Sigmoid colon (tissue), 6 donors: ENCODE measurements at regions not wholly inside any gene's neighbourhood (a gene's known extent, or its start where the extent isn't known, plus 50 kb on each side); places are given as distances from the start of the nearest gene placed in this dataset.

Experiments used
- DNase-seq: peaks from one replicate; pipeline ENCODE4 v3.0.0-alpha.2; 2019
- H3K27ac ChIP-seq, 4 donors: fragments of 200-600 bp; sonication (generic); one replicate each; pipeline ENCODE4 v1.5.1; 2016 to 2019; ENCODE audit warnings: mild to moderate bottlenecking in 1 of 4
- H3K27me3 ChIP-seq, 3 donors: fragments of 200-600 bp; sonication (generic); one replicate each; pipeline ENCODE4 v1.5.1; 2019; ENCODE audit warnings: mild to moderate bottlenecking in 1 of 3
- H3K36me3 ChIP-seq, 4 donors: fragments of 200-600 bp; sonication (generic); one replicate each; pipeline ENCODE4 v1.5.1; 2016 to 2019
- H3K4me1 ChIP-seq, 4 donors: fragments of 200-600 bp; sonication (generic); one replicate each; pipeline ENCODE4 v1.5.1; 2017 to 2019
- H3K4me3 ChIP-seq, 4 donors: fragments of 200-600 bp; sonication (generic); one replicate each; pipeline ENCODE4 v1.5.1; 2017 to 2019; ENCODE audit warnings: mild to moderate bottlenecking in 2 of 4, moderate library complexity in 1 of 4
- H3K9me3 ChIP-seq, 4 donors: fragments of 200-600 bp in 3 of 4; sonication (generic) in 3 of 4; one replicate each; pipeline versions ENCODE4 v1.5.1 to v1.6.1; 2013 to 2019
- CTCF ChIP-seq, 4 experiments: fragments of 450-650 bp in 3 of 4; fragments of 200-600 bp in 1 of 4; IDR thresholded peaks; one replicate each; pipeline ENCODE4 v1.5.1; 2016 to 2019; ENCODE audit warnings: antibody characterized with exemption in 4 of 4, mild to moderate bottlenecking in 3 of 4, moderate library complexity in 2 of 4
- EP300 ChIP-seq, 4 donors: sonication (generic); formaldehyde crosslinking; IDR thresholded peaks; one replicate each; pipeline ENCODE4 v1.6.1; 2017; ENCODE audit warnings: antibody characterized with exemption in 4 of 4
- POLR2A ChIP-seq, 2 donors: fragments of 450-650 bp; IDR thresholded peaks; one replicate each; pipeline ENCODE4 v1.6.1; 2016; ENCODE audit warnings: antibody characterized with exemption in 2 of 2, mild to moderate bottlenecking in 2 of 2, moderate library complexity in 2 of 2
- POLR2AphosphoS5 ChIP-seq, 4 donors: sonication (generic); formaldehyde crosslinking; IDR thresholded peaks; one replicate each; pipeline ENCODE4 v1.6.1; 2017; ENCODE audit warnings: antibody characterized with exemption in 4 of 4
- WGBS, 2 donors: extraction: QIAGEN DNeasy Blood & Tissue Kit; methylation state at CpG; one replicate each; pipeline ENCODE4 v1.1.7; 2013; 5-methylcytosine and 5-hydroxymethylcytosine counted together
- intact Hi-C: fragments of 100-400 bp; cut with DNase I; formaldehyde crosslinking; loops from one replicate; pipeline ENCODE4 v1.15.1; 2023
- donor health status: healthy with polysubstance abuse.
- donor health status: healthy.

GRCh38 chr2:129181433-129181832, 798.0 kb upstream of the RAB6C start:
- Histone ChIP-seq H3K4me3 (no peak overlapping the region), H3K9me3 (no peaks in the 10 kb centered on the region), H3K27ac (no peak overlapping the region), H3K4me1 (no peaks in the 10 kb centered on the region), H3K27me3 (no peaks in the 10 kb centered on the region), H3K36me3 (no peaks in the 10 kb centered on the region)
- WGBS, 2 donors = 63 to 76% methylated on average over 1 of the region's 1 CpG
- DNase-seq = no peak
- TF ChIP-seq POLR2A (IDR thresholded peaks at IDR 0.05) (no peak), CTCF (IDR thresholded peaks at IDR 0.05) (no peak), POLR2AphosphoS5 (IDR thresholded peaks at IDR 0.05) (no peak), EP300 (IDR thresholded peaks at IDR 0.05) (no peak)
- intact Hi-C loops = no loop called here

- Histone ChIP-seq H3K9me3 (no peaks in the 10 kb centered on the region), H3K4me1 (no peaks in the 10 kb centered on the region), H3K36me3 (no peaks in the 10 kb centered on the region), H3K4me3 (no peak overlapping the region), H3K27me3 (no peaks in the 10 kb centered on the region), H3K27ac (no peak overlapping the region)
- whole genome bisulfite sequencing, 2 donors = 61 to 83% methylated on average over 4 of the region's 4 CpGs
- DNase-seq = no peak
- TF ChIP-seq EP300 (IDR thresholded peaks at IDR 0.05) = no peak
- no peak for TF ChIP-seq POLR2AphosphoS5 (IDR thresholded peaks at IDR 0.05)
- TF ChIP-seq POLR2A (IDR thresholded peaks at IDR 0.05) = no peak
- no peak for TF ChIP-seq CTCF (IDR thresholded peaks at IDR 0.05)
- intact Hi-C loops = no loop called here
Measured at GRCh38 chr2:129181963-129182362, 797.5 kb upstream of the RAB6C start.

- WGBS, 2 donors = 62 to 78% methylated on average over 3 of the region's 3 CpGs
- Histone ChIP-seq H3K9me3 (no peaks in the 10 kb centered on the region), H3K27ac (no peak overlapping the region), H3K4me1 (no peaks in the 10 kb centered on the region), H3K36me3 (no peaks in the 10 kb centered on the region), H3K4me3 (no peak overlapping the region), H3K27me3 (no peaks in the 10 kb centered on the region)
- intact Hi-C loops = no loop called here
- no peak for DNase-seq
- TF ChIP-seq POLR2AphosphoS5 (IDR thresholded peaks at IDR 0.05) (no peak), POLR2A (IDR thresholded peaks at IDR 0.05) (no peak)
Measured at GRCh38 chr2:129187343-129187742, 792.1 kb upstream of the RAB6C start.

GRCh38 chr2:129188451-129188850, 791.0 kb upstream of the RAB6C start:
- intact Hi-C loops = no loop called here
- no peak overlapping the region for H3K4me3 ChIP-seq
- WGBS, 2 donors = 88 to 89% methylated on average over 9 of the region's 9 CpGs
- H3K9me3 ChIP-seq = no peaks in the 10 kb centered on the region
- H3K27ac ChIP-seq = no peak overlapping the region
- no peaks in the 10 kb centered on the region for H3K36me3 ChIP-seq
- DNase-seq = no peak
- no peaks in the 10 kb centered on the region for H3K27me3 ChIP-seq
- TF ChIP-seq EP300 (IDR thresholded peaks at IDR 0.05) (no peak), POLR2A (IDR thresholded peaks at IDR 0.05) (no peak), POLR2AphosphoS5 (IDR thresholded peaks at IDR 0.05) (no peak), CTCF (IDR thresholded peaks at IDR 0.05) (no peak)
- H3K4me1 ChIP-seq = no peaks in the 10 kb centered on the region

GRCh38 chr2:129189617-129190319, 789.7 kb upstream of the RAB6C start:
- no peak for TF ChIP-seq EP300 (IDR thresholded peaks at IDR 0.05)
- TF ChIP-seq CTCF (IDR thresholded peaks at IDR 0.05) = no peak
- TF ChIP-seq POLR2A (IDR thresholded peaks at IDR 0.05) = no peak
- TF ChIP-seq POLR2AphosphoS5 (IDR thresholded peaks at IDR 0.05) = no peak
- intact Hi-C loops = no loop called here

More at GRCh38 chr2:129189617-129190319, 789.7 kb upstream of the RAB6C start:
- H3K4me1 ChIP-seq = no peaks in the 10 kb centered on the region
- DNase-seq = no peak
- no peaks in the 10 kb centered on the region for H3K27me3 ChIP-seq
- no peaks in the 10 kb centered on the region for H3K36me3 ChIP-seq
- 82 to 89% methylated on average over 10 of the region's 10 CpGs for WGBS, 2 donors
- H3K9me3 ChIP-seq = no peaks in the 10 kb centered on the region
- no peak overlapping the region for H3K4me3 ChIP-seq
- no peak overlapping the region for H3K27ac ChIP-seq
